ENCODE measurements at regions not wholly inside any gene's neighbourhood (a gene's known extent, or its start where the extent isn't known, plus 50 kb on each side); places are given as distances from the start of the nearest gene placed in this dataset.

- TF ChIP-seq STAT1 (IDR thresholded peaks at IDR 0.05; ENCODE audit: unreplicated experiment) (no peak), EZH2phosphoT487 (IDR thresholded peaks at IDR 0.05; ENCODE audit: unreplicated experiment) (no peak), POLR2AphosphoS5 (IDR thresholded peaks at IDR 0.05; ENCODE audit: low read depth) (no peak), NANOG (IDR thresholded peaks at IDR 0.05; ENCODE audit: borderline replicate concordance) (no peak), EZH2 (IDR thresholded peaks at IDR 0.05; ENCODE audit: low read depth, unreplicated experiment) (no peak), JUNB (IDR thresholded peaks at IDR 0.05; ENCODE audit: unreplicated experiment) (no peak), ZNF114 (CRISPR knock-in tag; IDR thresholded peaks at IDR 0.05) (no peak), ZNF331 (CRISPR knock-in tag; IDR thresholded peaks at IDR 0.05; ENCODE audit: low read depth) (no peak)
- TF ChIP-seq, protein P1, sequence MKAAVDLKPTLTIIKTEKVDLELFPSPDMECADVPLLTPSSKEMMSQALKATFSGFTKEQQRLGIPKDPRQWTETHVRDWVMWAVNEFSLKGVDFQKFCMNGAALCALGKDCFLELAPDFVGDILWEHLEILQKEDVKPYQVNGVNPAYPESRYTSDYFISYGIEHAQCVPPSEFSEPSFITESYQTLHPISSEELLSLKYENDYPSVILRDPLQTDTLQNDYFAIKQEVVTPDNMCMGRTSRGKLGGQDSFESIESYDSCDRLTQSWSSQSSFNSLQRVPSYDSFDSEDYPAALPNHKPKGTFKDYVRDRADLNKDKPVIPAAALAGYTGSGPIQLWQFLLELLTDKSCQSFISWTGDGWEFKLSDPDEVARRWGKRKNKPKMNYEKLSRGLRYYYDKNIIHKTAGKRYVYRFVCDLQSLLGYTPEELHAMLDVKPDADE (IDR thresholded peaks at IDR 0.05), result no peak
- TF ChIP-seq, protein P2, sequence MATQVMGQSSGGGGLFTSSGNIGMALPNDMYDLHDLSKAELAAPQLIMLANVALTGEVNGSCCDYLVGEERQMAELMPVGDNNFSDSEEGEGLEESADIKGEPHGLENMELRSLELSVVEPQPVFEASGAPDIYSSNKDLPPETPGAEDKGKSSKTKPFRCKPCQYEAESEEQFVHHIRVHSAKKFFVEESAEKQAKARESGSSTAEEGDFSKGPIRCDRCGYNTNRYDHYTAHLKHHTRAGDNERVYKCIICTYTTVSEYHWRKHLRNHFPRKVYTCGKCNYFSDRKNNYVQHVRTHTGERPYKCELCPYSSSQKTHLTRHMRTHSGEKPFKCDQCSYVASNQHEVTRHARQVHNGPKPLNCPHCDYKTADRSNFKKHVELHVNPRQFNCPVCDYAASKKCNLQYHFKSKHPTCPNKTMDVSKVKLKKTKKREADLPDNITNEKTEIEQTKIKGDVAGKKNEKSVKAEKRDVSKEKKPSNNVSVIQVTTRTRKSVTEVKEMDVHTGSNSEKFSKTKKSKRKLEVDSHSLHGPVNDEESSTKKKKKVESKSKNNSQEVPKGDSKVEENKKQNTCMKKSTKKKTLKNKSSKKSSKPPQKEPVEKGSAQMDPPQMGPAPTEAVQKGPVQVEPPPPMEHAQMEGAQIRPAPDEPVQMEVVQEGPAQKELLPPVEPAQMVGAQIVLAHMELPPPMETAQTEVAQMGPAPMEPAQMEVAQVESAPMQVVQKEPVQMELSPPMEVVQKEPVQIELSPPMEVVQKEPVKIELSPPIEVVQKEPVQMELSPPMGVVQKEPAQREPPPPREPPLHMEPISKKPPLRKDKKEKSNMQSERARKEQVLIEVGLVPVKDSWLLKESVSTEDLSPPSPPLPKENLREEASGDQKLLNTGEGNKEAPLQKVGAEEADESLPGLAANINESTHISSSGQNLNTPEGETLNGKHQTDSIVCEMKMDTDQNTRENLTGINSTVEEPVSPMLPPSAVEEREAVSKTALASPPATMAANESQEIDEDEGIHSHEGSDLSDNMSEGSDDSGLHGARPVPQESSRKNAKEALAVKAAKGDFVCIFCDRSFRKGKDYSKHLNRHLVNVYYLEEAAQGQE (IDR thresholded peaks at IDR 0.05; ENCODE audit: unreplicated experiment), result no peak
- TF ChIP-seq, protein P3, sequence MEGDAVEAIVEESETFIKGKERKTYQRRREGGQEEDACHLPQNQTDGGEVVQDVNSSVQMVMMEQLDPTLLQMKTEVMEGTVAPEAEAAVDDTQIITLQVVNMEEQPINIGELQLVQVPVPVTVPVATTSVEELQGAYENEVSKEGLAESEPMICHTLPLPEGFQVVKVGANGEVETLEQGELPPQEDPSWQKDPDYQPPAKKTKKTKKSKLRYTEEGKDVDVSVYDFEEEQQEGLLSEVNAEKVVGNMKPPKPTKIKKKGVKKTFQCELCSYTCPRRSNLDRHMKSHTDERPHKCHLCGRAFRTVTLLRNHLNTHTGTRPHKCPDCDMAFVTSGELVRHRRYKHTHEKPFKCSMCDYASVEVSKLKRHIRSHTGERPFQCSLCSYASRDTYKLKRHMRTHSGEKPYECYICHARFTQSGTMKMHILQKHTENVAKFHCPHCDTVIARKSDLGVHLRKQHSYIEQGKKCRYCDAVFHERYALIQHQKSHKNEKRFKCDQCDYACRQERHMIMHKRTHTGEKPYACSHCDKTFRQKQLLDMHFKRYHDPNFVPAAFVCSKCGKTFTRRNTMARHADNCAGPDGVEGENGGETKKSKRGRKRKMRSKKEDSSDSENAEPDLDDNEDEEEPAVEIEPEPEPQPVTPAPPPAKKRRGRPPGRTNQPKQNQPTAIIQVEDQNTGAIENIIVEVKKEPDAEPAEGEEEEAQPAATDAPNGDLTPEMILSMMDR (conservative IDR thresholded peaks at IDR 0.05; ENCODE audit: low read depth in 2 of 2), result no peak
- no peak for ATAC-seq
Measured at GRCh38 chr13:104980586-104980985, 1554.9 kb downstream of the EFNB2 start.

More at GRCh38 chr13:104980586-104980985, 1554.9 kb downstream of the EFNB2 start:
- Histone ChIP-seq H4K20me1 (replicated peaks; ENCODE audit: insufficient read depth) (no peaks in the 10 kb centered on the region), H3K9me2 (ENCODE audit: insufficient read depth) (no peaks in the 10 kb centered on the region), H3K27ac (ENCODE audit: low read depth) (no peak overlapping the region), H2AFZ (no peak overlapping the region), H3K79me2 (replicated peaks; ENCODE audit: insufficient read depth) (no peaks in the 10 kb centered on the region), H3F3A (replicated peaks; ENCODE audit: low read depth) (no peaks in the 10 kb centered on the region), H3K4me2 (no peak overlapping the region), H3K4me3 (no peak overlapping the region), H3K4me1 (ENCODE audit: insufficient read depth) (no peaks in the 10 kb centered on the region), H3K27me3 (ENCODE audit: insufficient read depth) (no peaks in the 10 kb centered on the region), H3K36me3 (ENCODE audit: insufficient read depth) (no peaks in the 10 kb centered on the region)
- Mint-ChIP-seq H3K27me3 (ENCODE audit: insufficient read depth, low read depth, poor library complexity) (no peaks in the 10 kb centered on the region), H3K4me3 (no peak overlapping the region), H3K4me1 (no peaks in the 10 kb centered on the region), H3K27ac (no peak overlapping the region), H3K9me3 (no peaks in the 10 kb centered on the region), H3K36me3 (ENCODE audit: low read depth) (no peaks in the 10 kb centered on the region)
- no peak for DNase-seq (ENCODE audit: low spot score)

All from GM23338 (cell line).